ENCODE measurements at regions not wholly inside any gene's neighbourhood (a gene's known extent, or its start where the extent isn't known, plus 50 kb on each side); places are given as distances from the start of the nearest gene placed in this dataset.
"Not testable (repeated sequence)": the region's sequence is repeated elsewhere in the genome, so short reads cannot be mapped to it uniquely, and the experiment has no call there.

DNA sequence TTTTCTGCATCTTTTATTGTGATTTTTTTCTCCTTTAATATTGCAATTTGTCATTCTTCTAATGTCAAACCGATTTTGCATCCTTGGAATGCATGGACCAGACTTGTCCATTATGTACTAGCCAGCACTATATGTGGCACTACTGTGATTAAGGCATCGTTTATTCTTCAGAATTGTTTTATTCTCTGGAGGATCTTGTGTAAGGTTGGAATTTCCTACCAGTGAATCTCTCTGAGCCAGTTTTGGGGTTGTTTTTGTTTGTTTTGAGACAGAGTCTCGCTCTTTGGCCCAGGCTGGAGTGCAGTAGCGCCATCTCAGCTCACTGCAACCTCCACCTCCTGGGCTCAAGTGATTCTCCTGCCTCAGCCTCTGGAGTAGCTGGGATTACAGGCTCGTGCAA lies 58.5 kb downstream of the IGLL5 start:
- no peak for DNase-seq

DNA sequence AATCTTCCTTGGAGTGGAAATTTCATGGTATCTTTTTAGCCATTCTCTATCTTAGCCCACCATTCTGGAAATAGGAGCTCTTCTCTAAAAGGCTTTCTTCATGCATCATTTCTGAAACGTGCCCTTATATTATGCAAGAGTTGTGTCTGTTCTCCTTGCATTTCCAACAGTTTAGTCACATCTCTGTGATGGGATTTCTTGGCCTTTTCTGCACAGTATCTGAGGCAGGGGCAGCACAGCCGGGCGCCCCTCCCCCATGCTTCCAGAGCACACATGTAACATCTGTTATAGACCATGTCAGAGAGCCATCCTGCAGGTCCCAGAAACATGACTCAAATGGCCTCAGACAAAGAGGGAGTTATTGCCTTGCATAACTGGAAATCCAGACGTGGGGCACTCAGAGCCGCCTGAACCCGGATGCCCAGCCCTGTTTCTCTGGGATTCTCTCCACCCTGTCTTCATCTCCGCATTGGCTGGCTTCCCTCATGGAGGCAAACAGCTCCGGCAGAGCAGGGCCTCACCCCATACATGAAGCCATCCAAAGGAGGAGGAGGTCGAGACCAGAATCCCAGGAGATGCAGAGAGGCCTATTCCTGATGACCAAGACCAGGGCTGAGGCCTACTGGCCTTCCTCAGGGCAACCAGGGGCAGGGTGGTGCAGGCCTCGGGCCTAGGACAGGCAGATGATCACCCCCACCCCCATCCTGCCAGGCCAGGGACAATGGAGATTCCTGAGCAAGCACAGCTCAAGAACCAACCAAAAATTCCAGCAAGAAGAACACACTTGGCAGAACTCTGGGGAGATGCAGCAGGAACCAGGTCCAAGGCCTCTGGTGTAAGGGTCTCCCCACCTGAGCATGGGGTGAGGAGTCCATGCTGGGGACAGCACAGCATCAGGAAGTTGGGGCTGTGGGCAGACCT lies 61.3 kb downstream of the IGLL5 start:
- no peak for DNase-seq

DNA sequence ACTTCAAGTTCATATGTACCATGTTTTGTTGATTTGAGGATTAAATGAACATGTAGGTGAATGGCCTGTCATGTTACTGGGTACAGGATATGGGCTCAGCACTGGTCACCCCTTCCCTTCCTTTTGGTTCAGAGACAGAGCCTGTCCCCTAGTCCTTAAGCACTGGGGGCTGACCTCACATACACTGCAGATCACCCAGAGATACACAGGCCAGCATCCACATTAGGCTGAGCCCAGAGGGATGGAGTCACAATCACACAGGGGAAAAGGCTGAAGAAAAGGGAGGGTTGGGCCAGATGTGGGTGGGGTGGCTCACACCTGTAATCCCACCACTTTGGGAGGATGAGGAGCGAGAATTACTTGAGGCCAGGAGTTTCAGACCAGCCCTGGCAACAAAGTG lies 62.3 kb downstream of the IGLL5 start:
- DNase-seq, result no peak

DNA sequence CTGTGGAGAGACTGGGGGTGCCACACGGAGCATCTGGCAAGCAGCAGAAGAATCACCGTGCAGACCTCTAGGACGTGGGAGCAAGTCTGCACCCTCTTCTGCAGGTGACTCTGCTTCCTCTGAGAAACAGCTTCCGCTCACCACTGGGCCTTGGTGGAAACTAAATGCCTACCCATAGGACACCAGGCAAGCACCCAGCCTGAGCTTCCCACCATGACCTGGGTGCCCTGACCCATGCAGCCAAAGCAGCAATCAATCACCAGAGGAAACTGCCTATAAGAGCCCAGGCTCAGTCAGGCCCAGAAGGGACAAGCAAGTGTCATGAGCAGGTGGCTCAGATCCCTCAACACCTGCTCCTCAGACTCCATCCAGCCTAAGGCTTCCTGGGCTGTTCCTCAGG lies 63.4 kb downstream of the IGLL5 start:
- DNase-seq, result no peak

DNA sequence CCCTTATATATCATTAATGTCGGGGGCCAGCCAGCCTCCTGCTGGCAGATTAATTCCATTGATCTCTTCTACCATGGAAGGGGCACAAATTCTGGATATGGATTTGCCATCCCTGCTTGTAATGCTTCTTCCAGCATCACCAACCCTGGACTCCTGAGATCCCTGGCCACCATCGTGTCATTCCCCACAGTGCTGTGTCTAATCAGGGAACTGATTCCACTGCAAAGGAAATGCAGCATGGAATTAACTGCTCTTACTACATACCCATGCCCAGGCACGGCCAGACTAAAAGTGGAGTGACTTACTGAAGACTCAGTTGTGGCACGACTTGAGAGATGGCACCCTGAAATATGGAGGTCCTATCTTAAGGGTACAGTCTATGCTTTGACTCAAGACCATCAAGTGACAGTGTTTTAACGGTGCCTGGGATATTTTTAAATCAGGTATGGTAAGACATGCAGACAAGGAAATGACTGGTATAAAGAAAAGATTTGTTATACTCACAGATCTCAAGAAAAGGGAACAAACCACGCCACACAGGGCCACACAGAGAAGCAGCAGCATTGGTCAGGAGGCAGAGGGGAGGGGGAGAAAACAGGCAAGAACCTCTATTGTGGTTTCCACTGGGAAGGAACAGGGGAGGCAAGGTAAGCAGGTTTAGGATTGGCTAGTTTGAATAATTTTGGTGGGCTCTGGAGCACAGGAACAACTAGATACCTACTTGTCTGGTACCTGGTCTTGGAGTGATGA lies 65.1 kb downstream of the IGLL5 start:
- DNase-seq, result no peak

- DNase-seq, result no peak
These were observed 66.2 kb downstream of the IGLL5 start for GRCh38 chr22:22953791-22954190.

GRCh38 chr22:22954656-22955055 lies 67.0 kb downstream of the IGLL5 start:
- peak in 1 of 56 donors; percentile 18 for DNase-seq

DNA sequence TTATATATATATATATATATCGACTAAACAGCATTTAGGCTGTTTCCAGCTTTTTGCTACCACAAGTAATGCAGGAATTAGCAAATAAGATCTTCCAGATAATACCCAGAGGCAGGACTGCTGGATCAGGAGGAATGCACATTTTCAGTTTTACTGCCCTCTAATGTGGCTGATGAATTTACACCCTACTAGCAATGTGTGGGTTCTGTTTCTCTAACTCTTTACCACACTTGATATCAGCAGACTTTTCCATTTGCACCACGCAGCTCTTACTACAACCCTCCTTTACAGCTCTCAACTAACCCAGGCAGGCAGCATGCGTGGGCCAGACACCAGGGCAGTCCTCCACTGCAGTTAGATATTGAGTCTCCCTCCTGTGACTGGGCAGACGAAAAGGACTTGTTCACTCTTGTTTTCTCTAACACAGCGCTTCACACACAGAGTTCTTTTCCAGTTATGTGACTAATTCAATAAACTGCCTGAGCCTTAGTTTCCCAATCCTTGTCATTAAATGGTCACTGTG lies 67.7 kb downstream of the IGLL5 start:
- DNase-seq, result no peak

DNA sequence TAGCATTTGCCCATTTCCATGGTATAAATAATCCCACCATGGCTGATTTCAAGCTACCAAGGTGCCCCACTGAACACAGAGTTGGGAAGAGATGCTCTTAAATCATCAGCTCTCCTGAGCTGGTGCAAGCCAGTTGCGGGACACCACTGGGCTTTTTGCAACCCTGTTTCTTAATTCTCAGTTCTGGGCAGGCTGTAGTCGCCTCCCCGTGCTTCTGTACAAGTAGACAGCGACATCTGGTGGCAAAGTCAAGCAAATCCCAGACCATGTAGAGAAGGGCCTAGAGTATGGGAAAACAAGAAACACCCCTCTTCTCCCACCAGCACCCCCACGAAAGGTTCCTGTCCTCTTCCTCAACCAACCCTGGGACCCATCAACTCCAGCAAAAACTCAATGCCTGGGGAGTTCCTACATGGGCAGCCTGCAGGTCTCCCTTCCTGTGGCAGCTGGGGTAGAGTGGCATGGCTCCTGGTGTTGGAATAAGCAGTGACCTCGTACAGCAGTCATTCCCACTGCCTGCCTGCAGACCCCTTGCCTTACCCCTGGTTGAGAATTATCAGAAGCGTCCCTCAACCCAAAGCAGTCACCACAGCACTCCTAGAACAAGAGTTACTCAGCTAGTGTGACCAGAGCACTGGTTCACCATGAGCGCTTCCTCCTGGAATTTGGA lies 68.4 kb downstream of the IGLL5 start:
- DNase-seq, result peak in 45 of 56 donors; percentile 11 to 83 (median 46)

- no peak for DNase-seq
These were observed 69.5 kb downstream of the IGLL5 start for GRCh38 chr22:22957090-22957489.

DNA sequence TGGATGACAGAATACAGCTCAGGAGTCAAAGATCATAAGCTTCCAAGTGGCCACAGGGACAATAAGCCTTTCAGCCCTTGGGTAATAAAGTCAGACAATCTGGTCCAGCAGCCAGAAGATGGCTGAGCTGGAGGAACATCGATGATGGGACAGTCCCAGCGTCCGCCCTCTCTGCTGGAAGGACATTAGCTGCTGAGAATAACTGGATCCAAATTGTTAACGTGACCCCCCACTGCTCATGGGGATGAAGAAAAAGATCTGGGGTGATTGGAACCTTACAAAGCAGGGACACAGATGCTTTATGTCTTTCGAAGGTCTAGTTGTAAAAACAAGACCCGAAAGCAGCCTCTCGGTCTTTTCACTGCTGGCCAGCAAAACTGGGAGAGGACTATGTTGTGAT lies 71.0 kb downstream of the IGLL5 start:
- no peak for DNase-seq

GRCh38 chr22:22959147-22959827 lies 71.7 kb downstream of the IGLL5 start:
- peak in 51 of 56 donors; percentile 16 to 95 (median 68) for DNase-seq

GRCh38 chr22:22960307-22960706 lies 72.7 kb downstream of the IGLL5 start:
- DNase-seq, result no peak

- no peak for DNase-seq
These were observed 74.0 kb downstream of the IGLL5 start for GRCh38 chr22:22961574-22961973.

GRCh38 chr22:22968366-22968765 lies 80.8 kb downstream of the IGLL5 start:
- no peak for DNase-seq

DNA sequence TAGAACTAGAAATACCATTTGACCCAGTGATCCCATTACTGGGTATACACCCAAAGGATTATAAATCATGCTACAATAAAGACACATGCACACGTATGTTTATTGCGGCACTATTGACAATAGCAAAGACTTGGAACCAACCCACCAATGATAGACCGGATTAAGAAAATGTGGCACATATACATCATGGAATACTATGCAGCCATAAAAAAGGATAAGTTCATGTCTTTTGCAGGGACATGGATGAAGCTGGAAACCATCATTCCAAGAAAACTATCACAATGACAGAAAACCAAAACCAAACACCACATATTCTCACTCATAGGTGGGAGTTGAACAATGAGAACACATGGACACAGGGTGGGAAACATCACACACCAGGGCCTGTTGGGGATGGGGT lies 85.0 kb downstream of the IGLL5 start:
- DNase-seq, result not testable (repeated sequence)

- no peak for DNase-seq
These were observed 85.7 kb downstream of the IGLL5 start for GRCh38 chr22:22973336-22973735.

GRCh38 chr22:22974156-22974555 lies 86.5 kb downstream of the IGLL5 start:
- DNase-seq, result no peak

DNA sequence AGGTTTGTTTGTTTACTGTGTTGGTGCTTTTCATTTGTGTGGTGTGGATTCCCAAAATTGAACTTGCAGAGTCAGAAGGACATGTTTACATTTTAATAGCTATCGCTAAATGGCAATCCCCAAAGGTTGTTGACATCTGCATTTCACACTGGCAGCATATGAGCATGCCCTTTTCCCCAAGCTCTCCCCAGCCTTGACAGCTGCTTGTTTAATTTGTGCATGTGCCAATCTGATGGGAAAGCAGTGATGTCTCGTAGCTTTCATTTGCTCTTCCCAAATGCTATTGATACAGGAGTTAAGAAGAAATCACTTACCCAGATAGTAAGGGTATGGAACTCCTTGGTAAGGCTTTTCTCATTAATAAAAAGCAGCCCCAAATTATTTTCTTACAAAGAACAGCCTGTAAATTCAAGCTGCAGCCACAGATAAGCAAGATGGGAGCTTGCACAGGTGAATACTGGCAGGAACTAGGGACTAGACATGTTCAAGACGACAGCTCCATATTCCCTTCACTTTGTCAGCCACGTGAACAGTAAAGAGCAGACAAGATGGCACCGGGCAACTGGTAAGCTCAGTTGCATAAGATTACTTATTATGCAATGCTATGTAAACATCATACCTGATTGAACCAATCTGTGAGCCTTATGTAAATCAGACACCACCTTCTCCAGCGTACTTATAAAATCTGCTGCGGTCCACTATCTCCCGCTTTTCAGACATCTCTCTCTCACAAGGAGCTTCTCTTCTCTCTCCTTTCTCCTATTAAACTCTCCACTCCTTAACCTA lies 87.4 kb downstream of the IGLL5 start:
- no peak for DNase-seq

Measured in amygdala (tissue), 56 donors.